OCI-LY7 (cell line): ENCODE measurements at regions not wholly inside any gene's neighbourhood (a gene's known extent, or its start where the extent isn't known, plus 50 kb on each side); places are given as distances from the start of the nearest gene placed in this dataset.
A peak's percentile ranks its signal among the peaks of the same experiment; 100 is the strongest.

Experiments used
- BruUV-seq: library from RNA; stranded (reverse); fragments of 400-500 nt; replicated peaks from 2 replicates; lab custom pipeline; 2021; lab: Mats Ljungman, UMichigan
- CTCF ChIA-PET: fragments of 300-600 bp; sonication (Branson Sonifier 250); formaldehyde crosslinking; loops from one replicate; lab custom pipeline; 2022; ENCODE audit warnings: antibody characterized with exemption; ENCODE audit not compliant: unreplicated experiment; lab: Charles Lee
- POLR2A ChIA-PET: fragments of 300-600 bp; sonication (Branson Sonifier 250); formaldehyde crosslinking; loops from one replicate; lab custom pipeline; 2022; ENCODE audit warnings: antibody characterized with exemption; lab: Charles Lee
- DNase-seq: peaks from one replicate; pipeline ENCODE4 v3.0.0-alpha.2; 2015; ENCODE audit warnings: low spot score
- H2AFZ ChIP-seq: fragments of 200-600 bp; sonication (generic), shearing (Covaris generic); 2 replicates; pipeline ENCODE4 v1.6.1; 2014; ENCODE audit warnings: mild to moderate bottlenecking, antibody characterized with exemption, low read length, moderate library complexity
- H3K27ac ChIP-seq: fragments of 200-600 bp; sonication (generic); 2 replicates; pipeline ENCODE4 v1.5.1; 2014; ENCODE audit warnings: mixed run types, low read depth, mild to moderate bottlenecking, moderate library complexity, low read length, inconsistent platforms; ENCODE audit not compliant: poor library complexity, severe bottlenecking
- H3K36me3 ChIP-seq: fragments of 200-600 bp; sonication (generic); 2 replicates; pipeline ENCODE4 v1.6.1; 2014; ENCODE audit warnings: mild to moderate bottlenecking, antibody characterized with exemption, low read length, moderate library complexity, mixed read lengths; ENCODE audit not compliant: insufficient read depth
- H3K4me1 ChIP-seq: fragments of 200-600 bp; sonication (generic); 2 replicates; pipeline ENCODE4 v1.5.1; 2014; ENCODE audit warnings: mild to moderate bottlenecking, low read length; ENCODE audit not compliant: insufficient read depth, poor library complexity, severe bottlenecking
- H3K4me2 ChIP-seq: fragments of 200-600 bp; sonication (generic); 2 replicates; pipeline ENCODE4 v1.6.1; 2014; ENCODE audit warnings: mild to moderate bottlenecking, low read length
- H3K4me3 ChIP-seq: fragments of 200-600 bp; sonication (generic); 2 replicates; pipeline ENCODE4 v1.5.1; 2014; ENCODE audit warnings: mild to moderate bottlenecking, low read depth, low read length; ENCODE audit not compliant: poor library complexity, severe bottlenecking
- H3K79me2 ChIP-seq: fragments of 200-600 bp; sonication (generic); 2 replicates; pipeline ENCODE4 v1.6.1; 2016; ENCODE audit warnings: low read depth, mild to moderate bottlenecking, low read length, moderate library complexity, mixed read lengths; ENCODE audit not compliant: insufficient read depth
- H3K9me2 ChIP-seq: fragments of 200-600 bp; sonication (generic); 2 replicates; pipeline ENCODE4 v1.6.1; 2016; ENCODE audit warnings: mild to moderate bottlenecking, low read length, mixed read lengths; ENCODE audit not compliant: insufficient read depth
- H3K9me3 ChIP-seq: fragments of 200-600 bp; sonication (generic); 2 replicates; pipeline ENCODE4 v1.6.1; 2014; ENCODE audit warnings: mild to moderate bottlenecking, mixed run types, low read length, mixed read lengths
- H4K20me1 ChIP-seq: fragments of 200-600 bp; sonication (generic); 2 replicates; pipeline ENCODE4 v1.6.1; 2014; ENCODE audit warnings: mild to moderate bottlenecking, antibody characterized with exemption, low read length, moderate library complexity, mixed read lengths; ENCODE audit not compliant: insufficient read depth
- CTCF ChIP-seq: fragments of 200-600 bp; sonication (generic); conservative IDR thresholded peaks from 2 replicates; pipeline ENCODE4 v1.5.1; 2014; ENCODE audit warnings: mild to moderate bottlenecking, antibody characterized with exemption, low read length, moderate library complexity, mixed read lengths
- EZH2phosphoT487 ChIP-seq: fragments of 200-600 bp; sonication (generic); IDR thresholded peaks from 2 replicates; pipeline ENCODE4 v1.6.1; 2018; ENCODE audit warnings: low read depth, borderline replicate concordance, mild to moderate bottlenecking, mixed run types, antibody characterized with exemption, low read length, moderate library complexity, mixed read lengths
- intact Hi-C: fragments of 100-400 bp; cut with micrococcal nuclease; formaldehyde crosslinking; loops from one replicate; pipeline ENCODE4 v1.10.0; 2022; ENCODE audit not compliant: unreplicated experiment

- Histone ChIP-seq H3K9me2 (no peaks in the 10 kb centered on the region), H3K27ac (no peak overlapping the region), H3K36me3 (no peaks in the 10 kb centered on the region), H3K4me1 (peaks cover 23% of the 10 kb centered on the region), H3K9me3 (no peaks in the 10 kb centered on the region), H3K4me2 (no peak overlapping the region), H2AFZ (peak overlapping the region; percentile 55; the same call in 1 of the 2 replicates), H3K4me3 (no peak overlapping the region), H4K20me1 (no peaks in the 10 kb centered on the region), H3K79me2 (no peaks in the 10 kb centered on the region)
- intact Hi-C loops, result loop anchor here (10.0 kb wide), 4 partner anchors 294 to 584 kb away; partner anchors contain the start of gene SUCO
- no peak for TF ChIP-seq CTCF
- no peak for TF ChIP-seq EZH2phosphoT487
- no TSS peak for BruUV-seq
- POLR2A ChIA-PET, result interaction anchor here (0.8 kb wide), 1 partner anchor 10 kb away, joined by 3 read pairs; no protein-coding TSS in a partner anchor
- CTCF ChIA-PET, result no interaction called here
- DNase-seq, result no peak
Observed at GRCh38 chr1:173118404-173118803, 67.7 kb upstream of the TNFSF18 start.

- no peak overlapping the region for H3K4me2 ChIP-seq
- intact Hi-C loops, result loop anchor here (10.0 kb wide), 4 partner anchors 293 to 583 kb away; partner anchors contain the start of gene SUCO
- H3K4me3 ChIP-seq, result no peak overlapping the region
- POLR2A ChIA-PET, result interaction anchor here (0.5 kb wide), 1 partner anchor 10 kb away, joined by 3 read pairs; no protein-coding TSS in a partner anchor
- no peaks in the 10 kb centered on the region for H3K79me2 ChIP-seq
- no peaks in the 10 kb centered on the region for H3K36me3 ChIP-seq
- H3K9me3 ChIP-seq, result no peaks in the 10 kb centered on the region
- no peak overlapping the region for H3K27ac ChIP-seq
- peaks cover 28% of the 10 kb centered on the region for H3K4me1 ChIP-seq
- H4K20me1 ChIP-seq, result no peaks in the 10 kb centered on the region
- peak overlapping the region; percentile 55; the same call in 1 of the 2 replicates for H2AFZ ChIP-seq
- TF ChIP-seq CTCF (no peak), EZH2phosphoT487 (no peak)
- BruUV-seq, result no TSS peak
- CTCF ChIA-PET, result no interaction called here
- no peaks in the 10 kb centered on the region for H3K9me2 ChIP-seq
- no peak for DNase-seq
Observed at GRCh38 chr1:173117761-173118160, 67.0 kb upstream of the TNFSF18 start.

- H2AFZ ChIP-seq, result peak overlapping the region; percentile 55; the same call in 1 of the 2 replicates
- H3K9me2 ChIP-seq, result no peaks in the 10 kb centered on the region
- H3K9me3 ChIP-seq, result no peaks in the 10 kb centered on the region
- H3K4me1 ChIP-seq, result peaks cover 33% of the 10 kb centered on the region
- intact Hi-C loops, result loop anchor here (10.0 kb wide), 4 partner anchors 292 to 582 kb away; partner anchors contain the start of gene SUCO
- CTCF ChIA-PET, result no interaction called here
- H3K4me2 ChIP-seq, result no peak overlapping the region
- POLR2A ChIA-PET, result interaction anchor here (0.5 to 0.7 kb wide), 3 partner anchors 9 to 488 kb away, joined by 3 read pairs; no protein-coding TSS in a partner anchor
- no peaks in the 10 kb centered on the region for H4K20me1 ChIP-seq
- H3K79me2 ChIP-seq, result no peaks in the 10 kb centered on the region
- no peak overlapping the region for H3K27ac ChIP-seq
- BruUV-seq, result no TSS peak
- peak; percentile 4 for DNase-seq
- no peak for TF ChIP-seq EZH2phosphoT487
- TF ChIP-seq CTCF, result no peak
- H3K36me3 ChIP-seq, result no peaks in the 10 kb centered on the region
- no peak overlapping the region for H3K4me3 ChIP-seq
Observed at GRCh38 chr1:173117108-173117633, 66.4 kb upstream of the TNFSF18 start.
